H1 (cell line): ENCODE measurements at regions not wholly inside any gene's neighbourhood (a gene's known extent, or its start where the extent isn't known, plus 50 kb on each side); places are given as distances from the start of the nearest gene placed in this dataset.

Experiments
- CTCF ChIA-PET: fragments of 300-600 bp; sonication (Branson Sonifier 250); formaldehyde crosslinking; loops from one replicate; lab custom pipeline; 2021; ENCODE audit not compliant: partially characterized antibody; lab: Charles Lee
- POLR2A ChIA-PET: fragments of 300-600 bp; sonication (Branson Sonifier 250); formaldehyde crosslinking; loops from one replicate; lab custom pipeline; 2021; ENCODE audit warnings: inconsistent platforms; ENCODE audit not compliant: partially characterized antibody; lab: Charles Lee
- DNase-seq, 2 experiments: peaks; one replicate each; pipeline versions ENCODE4 v3.0.0 to v3.0.0-alpha.2; 2010 to 2022; ENCODE audit warnings: low spot score in 2 of 2, low read depth in 1 of 2, mixed read lengths in 1 of 2
- FAIRE-seq: peaks from 2 replicates; lab custom pipeline; 2011; peaks lifted over from hg19 to GRCh38; lab: Jason Lieb, UNC
- H2AFZ ChIP-seq: 2 replicates; pipeline ENCODE4 v1.8.1; 2012; ENCODE audit warnings: low read length, inconsistent platforms
- H2AK5ac ChIP-seq: 2 replicates; pipeline ENCODE4 v1.6.1; 2013; ENCODE audit warnings: low read depth, low read length
- H2BK120ac ChIP-seq: replicated peaks from 2 replicates; pipeline ENCODE3; 2013; ENCODE audit warnings: low read depth, low read length, inconsistent platforms
- H2BK12ac ChIP-seq: 2 replicates; pipeline ENCODE4 v1.6.1; 2013; ENCODE audit warnings: low read depth, low read length
- H2BK15ac ChIP-seq: 2 replicates; pipeline ENCODE4 v1.6.1; 2013; ENCODE audit warnings: low read length
- H2BK20ac ChIP-seq: 2 replicates; pipeline ENCODE4 v1.6.1; 2013; ENCODE audit warnings: low read length
- H2BK5ac ChIP-seq: 2 replicates; pipeline ENCODE4 v1.6.1; 2013; ENCODE audit warnings: low read depth, low read length
- H3K14ac ChIP-seq: 2 replicates; pipeline ENCODE4 v1.6.1; 2013; ENCODE audit warnings: inconsistent platforms; ENCODE audit not compliant: insufficient read length
- H3K18ac ChIP-seq: 2 replicates; pipeline ENCODE4 v1.6.1; 2013; ENCODE audit warnings: low read length; ENCODE audit errors: extremely low read depth
- H3K23ac ChIP-seq: 2 replicates; pipeline ENCODE4 v1.6.1; 2013; ENCODE audit warnings: inconsistent platforms; ENCODE audit not compliant: insufficient read length
- H3K23me2 ChIP-seq: 2 replicates; pipeline ENCODE4 v1.6.1; 2013; ENCODE audit warnings: low read depth, low read length
- H3K27ac ChIP-seq: 2 replicates; pipeline ENCODE4 v1.6.1; 2011; ENCODE audit warnings: low read depth, low read length, inconsistent platforms
- H3K27me3 ChIP-seq, 4 experiments: replicated peaks in 1 of 4; 1 replicate in 1 of 4; 2 replicates in 3 of 4; pipeline versions ENCODE4 v1.6.1 to v1.8.1; 2011 to 2013; ENCODE audit warnings: low read length in 3 of 4, mild to moderate bottlenecking in 3 of 4, inconsistent platforms in 2 of 4, mixed read lengths in 2 of 4, moderate library complexity in 1 of 4; ENCODE audit not compliant: control insufficient read depth in 3 of 4, insufficient read depth in 3 of 4; ENCODE audit errors: extremely low read depth in 1 of 4
- H3K36me3 ChIP-seq, 4 experiments: 2 replicates each; pipeline versions ENCODE4 v1.6.1 to v1.8.1; 2011 to 2013; ENCODE audit warnings: mild to moderate bottlenecking in 4 of 4, low read length in 3 of 4, moderate library complexity in 2 of 4, control low read depth in 1 of 4, inconsistent platforms in 1 of 4; ENCODE audit not compliant: insufficient read depth in 4 of 4, control insufficient read depth in 2 of 4
- H3K4ac ChIP-seq: replicated peaks from 2 replicates; pipeline ENCODE3; 2013; ENCODE audit warnings: low read length, low read depth, mixed read lengths, inconsistent platforms; ENCODE audit not compliant: insufficient read length
- H3K4me1 ChIP-seq, 4 experiments: replicated peaks in 1 of 4; 1 replicate in 1 of 4; 2 replicates in 3 of 4; pipeline versions ENCODE4 v1.6.1 to v1.8.1; 2011 to 2013; ENCODE audit warnings: low read length in 3 of 4, inconsistent platforms in 2 of 4, mixed read lengths in 1 of 4; ENCODE audit not compliant: insufficient read depth in 4 of 4, control insufficient read depth in 3 of 4
- H3K4me2 ChIP-seq, 2 experiments: 2 replicates each; pipeline versions ENCODE4 v1.6.1 to v1.8.1; 2011 to 2013; ENCODE audit warnings: low read depth in 2 of 2, low read length in 2 of 2, control low read depth in 1 of 2, inconsistent platforms in 1 of 2, mild to moderate bottlenecking in 1 of 2; ENCODE audit not compliant: insufficient read depth in 1 of 2
- H3K4me3 ChIP-seq, 4 experiments: fragments of 200-600, 300-600 bp in 1 of 4; sonication (generic), shearing (Covaris generic), sonication (Bioruptor Twin) in 1 of 4; 2 replicates each; pipeline versions ENCODE4 v1.5.1 to v1.8.1; 2011 to 2016; ENCODE audit warnings: low read length in 4 of 4, low read depth in 3 of 4, control low read depth in 2 of 4, inconsistent platforms in 2 of 4, mild to moderate bottlenecking in 2 of 4, mixed read lengths in 1 of 4, moderate library complexity in 1 of 4; ENCODE audit not compliant: insufficient read depth in 2 of 4; ENCODE audit errors: extremely low read depth in 1 of 4
- H3K56ac ChIP-seq: replicated peaks from 2 replicates; pipeline ENCODE3; 2013; ENCODE audit warnings: low read depth, mild to moderate bottlenecking, mixed read lengths, low read length, inconsistent platforms; ENCODE audit not compliant: insufficient read length
- H3K79me1 ChIP-seq: 2 replicates; pipeline ENCODE4 v1.6.1; 2013; ENCODE audit warnings: low read depth, low read length, control low read depth
- H3K79me2 ChIP-seq, 2 experiments: 2 replicates each; pipeline versions ENCODE4 v1.6.1 to v1.8.1; 2012 to 2013; ENCODE audit warnings: low read length in 2 of 2, mild to moderate bottlenecking in 2 of 2, inconsistent platforms in 1 of 2; ENCODE audit not compliant: insufficient read depth in 2 of 2, control insufficient read depth in 1 of 2
- H3K9ac ChIP-seq, 4 experiments: replicated peaks in 1 of 4; 1 replicate in 1 of 4; 2 replicates in 3 of 4; pipeline versions ENCODE4 v1.6.1 to v1.8.1; 2011 to 2013; ENCODE audit warnings: low read depth in 3 of 4, low read length in 3 of 4, control low read depth in 2 of 4, mild to moderate bottlenecking in 2 of 4, moderate library complexity in 2 of 4, inconsistent platforms in 1 of 4; ENCODE audit errors: extremely low read depth in 1 of 4
- H3K9me3 ChIP-seq, 2 experiments: 2 replicates each; pipeline versions ENCODE4 v1.6.1 to v1.8.1; 2012 to 2013; ENCODE audit warnings: mild to moderate bottlenecking in 2 of 2, moderate library complexity in 2 of 2, control low read depth in 1 of 2, inconsistent platforms in 1 of 2, low read depth in 1 of 2, low read length in 1 of 2, mixed read lengths in 1 of 2; ENCODE audit not compliant: insufficient read depth in 2 of 2
- H4K20me1 ChIP-seq, 2 experiments: replicated peaks in 1 of 2; 2 replicates each; pipeline versions ENCODE3 to v1.8.1; 2011 to 2013; ENCODE audit warnings: inconsistent platforms in 2 of 2, low read length in 2 of 2, mild to moderate bottlenecking in 1 of 2; ENCODE audit not compliant: insufficient read depth in 2 of 2, control insufficient read depth in 1 of 2
- H4K5ac ChIP-seq: 2 replicates; pipeline ENCODE4 v1.6.1; 2013; ENCODE audit warnings: low read length, low read depth, mixed read lengths, inconsistent platforms; ENCODE audit not compliant: insufficient read length
- H4K8ac ChIP-seq: 2 replicates; pipeline ENCODE4 v1.8.0; 2013; ENCODE audit warnings: mild to moderate bottlenecking, moderate library complexity, low read length, inconsistent platforms; ENCODE audit not compliant: insufficient read depth; ENCODE audit errors: extremely low read depth
- H4K91ac ChIP-seq: replicated peaks from 2 replicates; pipeline ENCODE3; 2013; ENCODE audit warnings: low read length, mixed read lengths, inconsistent platforms; ENCODE audit not compliant: insufficient read length
- ATF3 ChIP-seq: IDR thresholded peaks from 2 replicates; pipeline ENCODE4 v1.6.1; 2011; ENCODE audit warnings: low read depth, mild to moderate bottlenecking, low read length; ENCODE audit not compliant: insufficient read depth
- CBX5 ChIP-seq: fragments of 300-800, 300-1000 bp; sonication (generic); IDR thresholded peaks from 2 replicates; pipeline ENCODE4 v1.7.1; 2016; ENCODE audit warnings: antibody characterized with exemption, low read length, low read depth
- CBX8 ChIP-seq: fragments of 300-800, 300-1000 bp; sonication (generic); IDR thresholded peaks from 2 replicates; pipeline ENCODE4 v1.7.1; 2016; ENCODE audit warnings: low read depth, low read length, borderline replicate concordance
- CHD1 ChIP-seq: IDR thresholded peaks from 2 replicates; pipeline ENCODE4 v1.6.1; 2012; ENCODE audit warnings: low read depth, low read length, improper control_type of control experiment
- GTF2F1 ChIP-seq: IDR thresholded peaks from 2 replicates; pipeline ENCODE4 v1.6.1; 2012; ENCODE audit warnings: low read depth, low read length, improper control_type of control experiment, borderline replicate concordance
- KDM5A ChIP-seq: fragments of 200-600 bp; IDR thresholded peaks from 2 replicates; pipeline ENCODE4 v1.7.1; 2012; ENCODE audit warnings: mild to moderate bottlenecking, low read length, inconsistent platforms, mixed read lengths
- MAX ChIP-seq: IDR thresholded peaks from 2 replicates; pipeline ENCODE4 v1.6.1; 2012; ENCODE audit warnings: inconsistent platforms
- NRF1 ChIP-seq: IDR thresholded peaks from 2 replicates; pipeline ENCODE4 v1.6.1; 2011; ENCODE audit warnings: mild to moderate bottlenecking, low read depth, low read length, improper control_type of control experiment
- RXRA ChIP-seq: IDR thresholded peaks from 2 replicates; pipeline ENCODE4 v1.6.1; 2011; ENCODE audit warnings: low read depth, mild to moderate bottlenecking, low read length, moderate library complexity; ENCODE audit not compliant: insufficient read depth
- TAF7 ChIP-seq: optimal IDR thresholded peaks from 2 replicates; pipeline ENCODE3; 2011; ENCODE audit warnings: low read depth, mild to moderate bottlenecking, inconsistent platforms, low read length, moderate library complexity, borderline replicate concordance
- ZNF274 ChIP-seq: IDR thresholded peaks from 2 replicates; pipeline ENCODE4 v1.7.0; 2012; ENCODE audit warnings: low read length, borderline replicate concordance; ENCODE audit errors: extremely low read depth
- WGBS, 2 experiments: shearing (Covaris generic) in 1 of 2; methylation state at CpG; one replicate each; pipeline versions ENCODE4 v1.1.6 to v1.1.7; 2013 to 2015; ENCODE audit warnings: low lambda C conversion rate in 2 of 2, mixed read lengths in 2 of 2, inconsistent platforms in 1 of 2, low coverage in 1 of 2, missing lambda C conversion rate in 1 of 2; ENCODE audit not compliant: insufficient replicate concordance in 2 of 2, insufficient coverage in 1 of 2, insufficient read length in 1 of 2; ENCODE audit errors: extremely low coverage in 1 of 2, missing lambda C conversion rate in 1 of 2; 5-methylcytosine and 5-hydroxymethylcytosine counted together
- TF ChIP-seq, protein P1 (sequence below): IDR thresholded peaks from 2 replicates; pipeline ENCODE4 v1.6.1; 2011; ENCODE audit warnings: low read length, improper control_type of control experiment

GRCh38 chr10:27356738-27357137 lies 116.1 kb upstream of the ACBD5 start:
- Histone ChIP-seq H3K36me3 (no peaks in the 10 kb centered on the region), H3K79me1 (no peaks in the 10 kb centered on the region), H3K14ac (no peak overlapping the region), H3K4me3 (no peak overlapping the region), H3K18ac (no peak overlapping the region), H2BK15ac (no peak overlapping the region), H3K9me3 (no peaks in the 10 kb centered on the region), H4K91ac (no peak overlapping the region), H2BK5ac (no peak overlapping the region), H2BK120ac (no peak overlapping the region), H3K27me3 (no peaks in the 10 kb centered on the region), H4K20me1 (no peaks in the 10 kb centered on the region), H3K23ac (no peak overlapping the region), H3K27ac (no peak overlapping the region), H3K4me2 (no peak overlapping the region), H2BK20ac (no peak overlapping the region), H3K4ac (no peak overlapping the region), H3K56ac (no peak overlapping the region), H3K79me2 (no peaks in the 10 kb centered on the region), H3K9ac (no peak overlapping the region), H3K4me1 (no peaks in the 10 kb centered on the region), H2AFZ (no peak overlapping the region), H2BK12ac (no peak overlapping the region), H3K23me2 (no peaks in the 10 kb centered on the region; the same call in 1 of the 2 replicates), H4K5ac (no peak overlapping the region), H4K8ac (no peak overlapping the region), H2AK5ac (no peak overlapping the region)
- WGBS, 2 experiments = 94% methylated on average over 8 of the region's 8 CpGs; no CpG with 5 or more reads in 1 of the 2 experiments
- DNase-seq (no peak), FAIRE-seq (no peak)
- CTCF ChIA-PET = interaction anchor here (0.7 to 1.4 kb wide), 4 partner anchors 29 to 773 kb away, joined by 3 to 4 read pairs (median 4); no protein-coding TSS in a partner anchor
- TF ChIP-seq CBX5 (no peak), CBX8 (no peak), CHD1 (no peak), ATF3 (no peak), NRF1 (no peak), RXRA (no peak), MAX (no peak), KDM5A (no peak), ZNF274 (no peak), GTF2F1 (no peak), TAF7 (no peak)
- TF ChIP-seq, protein P1, sequence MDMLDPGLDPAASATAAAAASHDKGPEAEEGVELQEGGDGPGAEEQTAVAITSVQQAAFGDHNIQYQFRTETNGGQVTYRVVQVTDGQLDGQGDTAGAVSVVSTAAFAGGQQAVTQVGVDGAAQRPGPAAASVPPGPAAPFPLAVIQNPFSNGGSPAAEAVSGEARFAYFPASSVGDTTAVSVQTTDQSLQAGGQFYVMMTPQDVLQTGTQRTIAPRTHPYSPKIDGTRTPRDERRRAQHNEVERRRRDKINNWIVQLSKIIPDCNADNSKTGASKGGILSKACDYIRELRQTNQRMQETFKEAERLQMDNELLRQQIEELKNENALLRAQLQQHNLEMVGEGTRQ = no peak
- POLR2A ChIA-PET = no interaction called here
